DMS79 treated with DMSO at 0.1 percent for 48 hours (cell line): ENCODE measurements at regions not wholly inside any gene's neighbourhood (a gene's known extent, or its start where the extent isn't known, plus 50 kb on each side); places are given as distances from the start of the nearest gene placed in this dataset.

Experiments used
- DNase-seq: peaks from one replicate; lab custom pipeline; 2025; lab: John Stamatoyannopoulos, UW

DNA sequence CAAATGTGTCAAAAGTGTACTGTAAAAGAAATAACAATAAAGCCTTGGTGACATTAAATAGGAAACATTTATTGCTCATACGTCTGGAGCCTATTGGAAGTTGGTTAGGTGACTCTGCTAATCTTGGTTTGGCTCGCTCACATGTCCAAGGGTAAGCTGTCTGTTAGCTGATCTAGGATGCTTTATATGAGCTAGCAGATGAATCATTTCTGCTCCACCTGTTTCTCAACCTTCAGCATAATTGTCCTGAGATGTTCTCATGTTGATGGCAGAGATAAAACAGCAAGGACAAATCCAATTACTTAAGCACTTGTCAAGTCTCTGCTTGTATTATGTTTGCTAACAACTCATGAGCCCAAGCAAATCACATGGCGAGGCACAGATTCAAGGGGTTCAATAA lies 56.0 kb upstream of the CD53 start:
- DNase-seq: no peak

DNA sequence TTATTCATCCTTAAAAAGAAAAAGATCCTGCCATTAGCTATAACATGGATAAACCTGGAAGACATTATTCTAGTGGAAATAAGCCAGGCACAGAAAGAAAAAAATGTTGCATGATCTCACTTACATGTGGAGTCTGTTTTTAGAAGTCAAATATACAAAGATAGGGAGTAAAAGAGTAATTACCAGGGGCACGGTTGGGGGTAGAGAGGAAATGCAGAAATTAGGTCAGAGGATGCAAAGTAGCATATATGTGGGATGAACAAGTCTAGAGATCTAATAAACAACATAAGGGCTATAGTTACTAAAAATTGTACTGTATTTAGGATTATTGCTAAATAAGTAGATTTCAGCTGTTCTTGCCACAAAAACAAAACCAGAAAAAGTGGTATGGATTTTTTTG lies 61.4 kb upstream of the CD53 start:
- no peak for DNase-seq

DNA sequence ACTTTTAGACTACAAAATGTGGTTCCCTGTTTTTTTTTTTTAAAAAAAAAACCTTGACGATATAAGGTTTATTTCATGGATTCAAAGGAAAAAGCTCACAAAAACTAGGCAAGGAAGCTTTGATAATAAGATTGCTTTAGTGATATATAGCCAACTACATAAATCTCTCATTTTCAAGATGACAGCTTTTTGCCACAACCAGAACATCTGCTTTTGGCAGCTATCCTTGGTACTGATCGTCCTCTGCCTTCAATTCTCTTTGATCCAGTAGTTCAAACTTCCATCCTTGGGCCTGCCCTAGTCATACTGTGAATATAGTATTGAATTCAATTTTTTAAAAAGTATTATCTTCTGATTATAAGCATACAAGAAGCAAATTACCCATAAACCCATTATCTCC lies 72.9 kb upstream of the CD53 start:
- no peak for DNase-seq

DNA sequence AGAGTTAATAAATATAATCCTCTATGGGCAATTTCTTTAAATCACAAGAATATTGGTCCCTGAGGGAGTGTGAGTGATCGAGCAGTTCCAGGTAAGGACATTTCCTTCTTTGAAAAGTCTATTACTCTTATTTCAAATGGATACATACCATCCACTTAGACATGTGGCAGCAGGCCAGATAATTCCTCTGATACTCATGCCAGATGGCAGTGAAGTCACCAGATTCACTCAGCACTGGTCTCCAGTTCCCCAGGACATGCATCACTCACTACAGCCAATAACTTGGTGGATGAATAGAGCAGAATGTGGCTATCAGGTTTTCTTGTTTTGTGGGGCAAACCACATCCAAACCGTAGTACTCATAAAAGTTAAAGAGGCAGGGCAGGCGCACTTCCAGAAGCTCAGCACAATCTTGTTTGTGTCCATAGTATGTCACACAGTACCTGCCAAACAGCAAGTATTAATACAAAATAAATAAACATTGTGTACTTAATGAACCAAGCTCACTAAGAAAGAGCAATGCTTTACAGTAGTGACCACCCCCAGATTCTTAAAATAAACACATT lies 74.2 kb upstream of the CD53 start:
- DNase-seq: peak; percentile 31

DNA sequence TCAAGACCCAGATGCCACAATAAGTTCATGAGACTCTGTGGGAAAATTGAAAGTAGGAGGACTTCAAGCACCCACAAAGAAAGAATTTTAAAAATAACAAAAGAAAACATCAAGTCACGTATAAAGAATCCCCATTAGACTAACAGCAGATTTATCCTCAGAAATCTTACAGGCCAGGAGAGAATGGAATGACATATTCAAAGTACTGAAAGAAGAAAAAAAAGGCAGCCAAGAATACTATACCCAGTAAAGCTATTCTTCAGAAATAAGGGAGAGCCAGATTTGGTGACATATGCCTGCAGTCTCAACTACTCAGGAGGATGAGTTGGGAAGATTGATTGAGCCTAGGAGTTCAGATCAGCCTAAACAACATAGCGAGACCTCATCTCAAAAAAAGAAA lies 84.3 kb upstream of the CD53 start:
- no peak for DNase-seq

DNA sequence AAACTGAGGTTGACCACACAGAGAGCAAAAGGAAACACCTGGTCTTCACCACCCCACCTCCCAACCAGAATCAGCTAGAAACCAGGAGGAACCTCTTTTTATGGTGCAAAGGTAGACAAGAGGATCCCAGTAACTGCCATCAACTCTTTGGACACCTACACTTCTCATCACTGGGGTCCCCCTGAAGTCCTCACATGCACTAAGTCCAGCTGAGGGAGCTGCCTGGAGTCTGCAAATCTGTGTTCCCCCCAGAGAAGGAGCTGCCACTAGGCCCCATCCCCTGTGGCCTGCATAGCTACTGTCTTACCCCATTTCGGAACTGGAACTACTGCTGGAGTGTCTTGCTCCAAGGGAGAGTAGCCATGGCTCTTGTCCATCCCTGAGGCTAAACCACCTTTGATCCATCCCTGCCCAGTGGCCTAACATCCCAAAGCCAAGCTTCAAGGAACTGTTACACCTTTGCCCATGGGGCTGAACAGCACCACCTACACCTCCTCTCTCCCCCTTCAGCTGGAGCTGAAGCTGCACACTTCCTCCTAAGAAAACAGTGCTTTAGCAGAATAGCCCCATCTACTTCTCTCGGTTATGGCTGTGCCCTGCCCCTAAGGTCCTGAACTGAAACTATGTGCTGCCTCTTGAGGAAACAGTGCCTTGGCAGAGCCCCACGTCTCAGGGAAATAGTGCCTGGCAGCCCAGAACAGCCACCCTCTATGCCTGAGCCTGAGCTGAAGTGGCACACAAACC lies 85.4 kb upstream of the CD53 start:
- DNase-seq: no peak

DNA sequence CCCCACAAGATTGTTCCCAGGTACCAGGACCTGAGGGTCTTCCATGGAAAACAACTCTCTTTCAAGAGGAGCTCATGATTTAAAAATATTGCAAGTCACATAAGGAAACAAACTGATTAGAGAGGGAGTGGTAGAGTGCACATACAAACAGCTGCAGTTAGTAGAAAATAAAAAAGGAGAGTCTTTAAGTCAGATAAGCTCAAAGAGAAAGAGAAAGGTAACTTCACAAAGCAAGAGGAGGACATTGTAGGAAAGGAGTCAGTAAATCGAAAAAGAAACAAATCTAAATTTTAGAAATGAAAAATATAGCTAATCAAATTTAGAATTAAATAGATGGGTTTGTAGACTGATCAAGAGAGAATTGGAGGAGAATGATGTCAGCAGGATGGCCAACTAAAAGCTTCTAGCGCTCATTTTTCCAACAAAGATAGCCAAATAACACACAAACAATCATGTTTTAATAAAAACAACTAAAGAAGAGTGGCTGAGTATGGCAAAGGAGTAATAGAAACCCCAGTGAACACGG lies 86.1 kb upstream of the CD53 start:
- no peak for DNase-seq

DNA sequence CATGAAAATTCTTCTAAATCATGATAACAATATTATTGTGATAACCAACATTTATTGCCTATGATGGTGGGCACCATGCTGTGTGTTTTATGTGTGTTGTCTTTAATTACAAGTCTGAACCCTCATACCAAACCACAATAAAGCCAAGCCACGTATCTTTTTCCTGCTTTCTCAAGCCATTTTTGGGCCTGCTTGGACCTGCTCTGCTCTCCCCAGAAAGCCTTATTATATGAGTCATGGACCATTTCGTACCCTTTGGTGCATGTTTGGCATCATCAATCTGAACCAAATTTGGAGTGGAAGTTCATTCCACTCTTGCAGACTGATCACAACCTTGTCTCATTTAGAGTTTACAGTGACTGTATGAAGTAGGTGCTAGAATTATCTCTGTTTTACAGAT lies 87.3 kb upstream of the CD53 start:
- no peak for DNase-seq

DNA sequence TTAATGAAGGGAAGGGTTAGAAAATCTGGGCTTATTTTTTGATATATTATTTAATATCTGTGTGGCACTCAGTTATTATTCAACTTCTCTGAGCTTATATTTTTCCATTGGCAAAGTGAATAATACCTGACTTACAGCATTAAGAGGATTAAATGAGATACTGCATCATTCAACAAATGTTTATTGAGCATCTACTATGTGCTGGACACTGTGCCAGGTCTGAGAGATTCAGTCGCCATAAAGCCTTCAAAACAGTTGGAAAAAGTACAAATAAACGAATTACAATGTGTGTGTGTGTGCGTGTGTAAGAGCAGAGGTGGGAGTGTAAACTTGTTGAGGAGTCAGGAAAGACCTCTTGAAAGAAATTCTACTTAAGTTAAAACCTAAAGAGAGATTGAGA lies 87.9 kb upstream of the CD53 start:
- no peak for DNase-seq

DNA sequence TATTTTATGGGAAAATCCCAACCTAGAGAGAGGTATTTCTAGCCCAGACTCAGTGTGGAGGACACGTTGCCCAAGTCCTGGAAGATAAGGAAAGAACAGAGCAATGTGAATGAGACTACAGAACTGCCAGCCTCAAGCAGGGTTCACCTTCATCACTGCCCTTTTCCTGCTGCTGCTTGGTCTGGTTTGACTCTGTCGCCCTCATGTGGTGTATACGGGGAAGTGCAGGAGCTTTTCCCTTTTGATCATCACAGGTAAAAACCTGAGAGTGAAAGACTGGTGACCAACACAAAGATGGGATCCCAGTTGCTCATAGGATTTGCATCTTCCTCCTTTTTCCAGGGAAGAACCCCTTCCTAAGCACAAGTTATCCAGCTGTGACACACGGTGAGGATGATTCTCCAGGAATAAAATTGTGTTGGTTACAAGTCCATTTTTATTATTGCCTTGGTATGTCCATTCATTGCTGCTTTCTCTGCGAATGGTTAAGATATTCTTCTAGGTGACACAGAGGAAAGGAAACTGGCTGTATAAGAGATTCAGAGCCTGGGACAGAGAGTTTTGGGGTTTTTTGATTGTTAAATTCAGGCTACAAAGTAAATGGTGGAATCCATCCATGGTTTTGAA lies 89.5 kb upstream of the CD53 start:
- peak; percentile 41 for DNase-seq

DNA sequence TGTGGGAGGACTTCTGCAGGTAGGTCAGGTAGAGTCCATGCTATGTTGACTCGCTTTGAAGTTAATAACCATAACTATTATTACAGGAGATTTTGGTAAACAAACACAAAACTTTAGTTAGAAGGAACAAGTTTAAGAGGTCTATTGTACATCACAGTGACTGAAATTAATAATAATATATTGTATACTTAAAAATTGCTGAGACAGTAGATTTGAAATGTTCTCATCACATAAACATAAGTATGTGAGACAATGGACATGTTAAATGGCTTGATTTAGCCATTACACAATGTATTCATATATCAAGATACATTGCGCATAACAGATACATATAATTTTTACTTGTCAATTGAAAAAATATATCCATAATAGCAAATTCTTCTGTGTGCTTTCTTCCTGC lies 91.4 kb upstream of the CD53 start:
- no peak for DNase-seq

DNA sequence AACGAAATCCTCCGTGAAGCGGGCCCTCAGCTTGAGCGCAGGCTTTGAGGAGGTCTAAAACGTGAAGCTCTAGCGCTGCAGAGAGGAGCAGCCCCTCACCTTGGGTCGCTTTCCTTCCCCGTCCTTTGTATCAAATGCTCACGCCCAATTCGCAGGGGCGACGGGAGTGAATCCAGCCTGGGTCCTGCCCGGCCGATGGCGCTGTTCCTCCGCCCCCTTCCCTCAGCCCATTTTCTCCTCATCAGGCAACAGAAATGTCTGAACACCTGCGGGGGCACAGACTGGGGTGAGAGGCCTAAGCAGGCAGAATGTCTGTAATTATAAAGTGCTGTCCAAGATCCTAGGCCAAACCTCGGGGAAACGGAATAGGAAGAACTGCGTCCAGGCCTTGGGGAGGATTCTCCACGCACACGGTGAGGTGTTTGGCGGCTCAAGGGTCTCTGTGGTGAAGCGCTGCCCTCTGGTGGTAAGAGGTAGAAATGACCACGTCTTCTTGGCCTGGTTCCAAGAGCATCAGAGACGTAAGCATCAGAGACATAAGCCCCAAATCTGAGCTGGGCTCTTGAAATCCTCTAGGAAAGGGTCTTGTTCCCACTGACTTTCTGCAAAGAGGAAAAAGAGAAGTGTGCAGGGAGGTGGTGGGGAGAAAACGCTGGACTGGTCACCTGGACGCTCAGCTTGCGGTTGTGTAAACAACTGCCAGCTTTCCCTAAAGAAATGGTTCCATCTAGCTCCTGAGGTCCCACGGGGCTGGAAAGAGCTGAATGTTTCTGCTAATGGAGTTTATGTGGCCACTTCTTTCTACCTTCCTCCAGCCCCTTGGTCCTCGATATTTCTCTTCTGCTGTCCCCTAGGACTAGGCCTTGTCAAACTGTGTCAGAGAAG lies 92.1 kb upstream of the CD53 start:
- peak; percentile 42 for DNase-seq

DNA sequence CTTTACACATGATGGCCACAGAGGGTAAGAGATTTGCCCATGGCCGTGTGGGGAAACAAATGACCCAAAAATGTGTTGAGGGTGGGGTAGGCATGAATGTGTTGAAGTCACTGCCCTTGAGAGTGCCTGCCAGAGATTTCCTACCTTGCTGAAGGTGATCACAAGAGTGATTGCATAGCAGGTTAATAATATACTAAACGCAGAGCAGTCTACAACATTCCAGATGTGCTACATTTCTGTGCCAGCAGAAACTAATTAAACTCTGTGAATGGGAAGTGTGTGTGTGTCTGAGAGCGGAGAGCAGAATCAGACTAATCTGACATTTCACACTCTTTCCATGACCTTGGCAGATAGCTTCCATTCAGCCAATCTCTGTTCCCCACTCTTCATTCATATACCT lies 93.3 kb upstream of the CD53 start:
- no peak for DNase-seq

DNA sequence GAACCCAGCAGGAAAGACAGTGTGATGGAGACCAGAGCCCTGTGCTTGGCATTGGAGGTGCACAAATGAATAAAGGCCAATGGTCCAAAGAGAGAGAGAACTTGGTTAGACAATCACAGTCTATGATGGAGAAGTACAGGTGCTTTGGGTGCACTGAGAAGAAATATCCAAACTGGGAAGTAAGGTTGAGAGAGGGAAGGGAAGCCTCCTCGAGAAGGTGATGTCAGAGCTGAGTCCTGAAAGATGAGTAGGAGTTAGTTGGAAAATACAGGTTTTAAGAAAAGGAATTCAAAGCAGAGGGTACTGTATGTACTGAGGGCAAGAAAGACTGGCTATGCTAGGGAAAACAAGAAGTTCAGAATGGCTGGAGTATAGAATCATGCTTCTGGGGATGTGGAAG lies 94.1 kb upstream of the CD53 start:
- DNase-seq: no peak

DNA sequence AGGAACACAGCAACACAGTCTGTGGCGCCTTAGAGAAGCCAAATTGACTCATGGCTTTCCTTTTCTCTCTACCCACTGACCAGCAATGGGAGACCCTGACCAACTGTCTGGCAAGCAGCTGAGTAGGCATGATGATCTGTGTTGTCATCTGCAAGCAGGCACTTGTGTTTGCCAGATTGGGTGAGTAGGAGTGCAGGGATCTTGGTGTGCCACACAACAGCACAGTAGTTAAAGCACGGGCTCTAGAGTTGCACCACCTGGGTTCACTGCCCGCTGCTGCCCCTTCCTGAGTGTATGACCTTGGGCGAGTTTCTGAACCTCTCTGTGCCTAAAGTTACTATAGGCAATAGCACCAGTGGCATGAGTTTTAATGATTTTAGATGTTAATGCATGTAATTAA lies 95.7 kb upstream of the CD53 start:
- no peak for DNase-seq

DNA sequence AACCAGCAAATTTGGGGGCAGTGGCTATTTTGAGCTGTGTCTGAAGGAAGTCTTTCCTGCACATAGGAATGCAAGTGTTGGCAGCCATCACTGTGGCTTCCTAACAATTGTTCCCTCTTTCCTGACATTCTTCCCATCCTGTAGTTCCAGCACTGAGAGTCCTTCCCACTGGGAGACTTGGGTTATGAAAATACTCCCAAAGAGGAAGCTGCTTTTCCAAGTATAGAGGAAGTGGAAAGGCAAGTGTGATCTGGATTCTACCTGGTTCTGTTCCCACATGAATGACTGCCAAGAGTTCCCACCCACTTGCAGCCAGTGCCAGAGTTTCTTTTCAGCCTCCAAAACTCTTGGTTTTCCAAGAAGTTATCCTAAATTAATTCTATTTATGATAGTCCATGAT lies 98.5 kb upstream of the CD53 start:
- no peak for DNase-seq

DNA sequence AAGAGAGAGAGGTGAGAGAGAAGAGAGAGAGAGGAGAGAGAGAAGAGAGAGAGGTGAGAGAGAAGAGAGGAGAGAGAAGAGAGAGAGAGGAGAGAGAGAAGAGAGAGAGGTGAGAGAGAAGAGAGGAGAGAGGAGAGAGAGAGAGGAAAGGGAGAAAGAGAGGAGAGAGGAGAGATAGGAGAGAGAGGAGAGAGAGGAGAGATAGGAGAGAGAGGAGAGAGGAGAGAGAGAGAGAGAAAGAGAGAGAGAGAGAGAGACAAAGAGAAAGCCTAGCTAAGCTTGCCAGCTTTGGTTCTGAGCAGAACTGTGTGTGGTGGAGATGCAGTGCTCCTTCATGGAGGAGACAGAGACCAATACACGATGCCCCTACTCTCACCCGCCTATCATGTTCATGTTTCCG lies 99.1 kb upstream of the KCNA3 start:
- DNase-seq: no peak

DNA sequence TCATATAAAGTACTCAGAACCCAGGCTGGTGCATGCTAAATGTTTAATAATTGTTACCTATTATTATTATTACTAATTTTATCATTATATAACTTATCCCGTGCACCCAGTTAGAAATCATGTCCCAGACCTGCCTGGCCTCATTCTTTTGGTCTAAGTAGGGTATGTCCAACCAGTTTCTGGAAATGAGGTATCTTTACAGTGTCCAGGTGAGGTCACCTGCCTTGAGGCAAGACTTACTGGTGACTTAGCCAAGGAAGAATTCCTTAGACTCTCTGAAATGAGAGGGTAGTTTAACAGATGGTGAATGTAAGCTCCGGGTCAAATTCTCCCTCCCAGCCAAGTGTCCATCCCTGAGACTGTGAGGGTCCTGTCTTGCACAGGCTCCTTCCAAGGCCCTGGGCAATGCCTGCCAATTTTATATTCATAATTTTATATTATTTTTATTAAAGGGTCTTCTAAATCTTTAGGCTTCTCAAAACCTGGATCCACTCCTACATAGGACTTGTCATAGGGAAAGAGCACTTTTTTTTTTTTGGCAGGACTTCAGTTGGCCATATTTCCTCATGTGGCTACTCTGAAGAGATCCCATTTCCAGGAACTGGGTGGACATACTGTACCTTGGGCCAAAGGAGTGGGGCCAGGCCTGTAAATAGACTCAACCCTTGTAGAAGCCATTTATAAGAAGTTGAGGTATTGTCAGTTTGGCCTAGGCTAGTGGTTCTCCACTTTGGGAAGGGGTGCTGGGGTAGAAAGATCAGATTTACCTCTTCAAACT lies 96.7 kb upstream of the KCNA3 start:
- DNase-seq: no peak

DNA sequence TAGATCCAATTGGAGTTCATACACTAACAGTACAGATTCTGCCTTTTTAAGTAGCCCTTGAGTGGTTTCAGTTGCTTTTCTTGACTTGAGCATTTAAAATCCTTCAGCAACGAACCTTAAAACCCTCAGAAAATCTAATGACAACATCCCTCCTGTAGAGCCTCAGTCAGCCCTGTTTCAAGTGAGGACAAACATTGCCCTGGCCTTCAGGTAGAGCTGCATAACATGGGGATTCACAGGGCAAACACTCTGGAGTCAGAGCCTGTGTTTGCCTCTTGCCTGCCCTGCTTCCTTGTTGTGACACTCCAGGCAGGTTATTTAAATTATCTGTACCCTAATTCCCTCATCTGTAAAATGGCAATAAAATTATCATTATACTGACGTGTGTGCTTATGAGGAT lies 96.1 kb upstream of the KCNA3 start:
- no peak for DNase-seq

DNA sequence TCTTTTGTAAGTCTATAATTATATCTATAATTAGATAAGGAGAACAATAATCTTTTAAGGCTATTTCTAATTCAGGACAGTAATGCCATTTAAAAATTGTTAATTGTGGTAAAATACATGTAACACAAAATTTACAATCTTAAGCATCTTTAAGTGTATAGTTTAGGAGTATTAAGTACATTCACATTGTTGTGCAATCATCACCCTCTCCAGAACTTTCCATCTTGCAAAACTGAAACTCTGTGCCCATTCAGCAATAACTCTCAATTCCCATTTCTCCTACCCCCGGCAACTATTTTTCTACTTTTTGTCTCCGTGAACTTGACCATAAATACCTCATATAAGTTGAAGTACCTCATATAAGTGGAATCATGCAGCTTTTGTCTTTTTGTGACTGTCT lies 93.9 kb upstream of the KCNA3 start:
- DNase-seq: no peak

DNA sequence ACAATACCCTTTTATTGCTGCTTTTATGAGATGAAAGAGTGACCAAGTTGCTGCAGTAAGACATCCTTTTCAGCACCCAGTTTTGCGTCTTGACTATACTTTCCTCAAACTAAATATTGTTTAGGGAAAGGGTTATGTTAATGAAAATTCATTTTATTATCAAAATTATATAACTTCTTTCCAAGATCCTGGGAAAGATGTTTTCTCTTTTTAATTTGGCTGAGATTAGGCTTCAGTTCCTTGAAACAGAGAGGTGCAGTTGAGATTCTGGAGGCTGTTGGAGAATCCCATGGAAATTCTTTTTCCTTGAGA lies 91.6 kb upstream of the KCNA3 start:
- DNase-seq: no peak
